NCI-H510A (cell line): ENCODE measurements at regions not wholly inside any gene's neighbourhood (a gene's known extent, or its start where the extent isn't known, plus 50 kb on each side); places are given as distances from the start of the nearest gene placed in this dataset.

Experiments used
- DNase-seq: peaks from one replicate; lab custom pipeline; 2025; lab: John Stamatoyannopoulos, UW

- no peak for DNase-seq
Observed at GRCh38 chr2:176813156-176813555, 399.4 kb upstream of the HNRNPA3 start.

- DNase-seq: no peak
Observed at GRCh38 chr2:176813621-176814049, 399.0 kb upstream of the HNRNPA3 start.

DNA sequence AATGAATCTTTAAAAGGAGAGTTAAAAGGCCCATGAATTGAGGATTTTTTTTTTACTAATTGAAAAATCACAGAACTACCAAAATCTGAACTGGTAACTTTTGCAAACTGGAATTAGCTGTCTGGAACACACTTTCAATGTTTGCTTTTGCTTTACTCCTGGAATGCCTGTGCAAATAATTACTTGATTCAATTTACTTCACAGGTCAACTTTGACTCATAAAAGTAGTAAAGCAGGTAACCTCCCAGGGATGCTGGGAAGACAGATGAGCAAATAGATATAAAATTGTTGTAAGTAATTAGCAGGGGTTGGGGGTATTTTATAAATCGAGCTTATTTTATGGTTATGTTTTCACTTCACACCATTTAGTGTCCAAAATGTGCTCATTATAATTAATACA is 398.3 kb upstream of the HNRNPA3 start:
- DNase-seq: no peak

DNA sequence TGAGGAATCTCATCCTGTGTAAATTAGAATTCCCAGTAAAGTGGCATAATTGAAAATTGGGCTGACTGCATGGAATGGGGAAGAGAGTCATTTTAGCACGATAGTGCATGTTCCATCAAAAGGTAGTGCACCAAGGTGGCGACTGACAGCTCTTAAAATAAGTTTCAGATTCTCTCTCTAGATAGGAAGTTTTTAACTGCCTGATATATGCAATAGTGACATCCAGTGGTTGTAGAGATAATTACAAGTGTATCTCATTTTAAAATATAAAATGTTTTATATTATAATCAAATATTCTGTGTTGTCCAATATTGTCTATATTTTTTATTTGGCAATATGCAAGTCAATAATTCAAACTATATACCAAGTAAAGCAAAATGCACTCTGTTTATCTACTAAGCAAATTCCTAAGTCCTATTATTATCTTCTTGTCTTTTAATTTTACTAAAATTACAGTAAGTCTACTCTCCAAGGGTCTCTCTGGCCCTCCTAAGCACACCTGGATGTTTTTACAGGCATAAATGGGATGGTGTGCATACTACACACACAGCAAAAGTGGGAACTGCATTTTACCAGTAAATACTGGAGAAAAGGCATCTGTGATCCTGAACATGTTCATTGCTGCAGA is 397.7 kb upstream of the HNRNPA3 start:
- DNase-seq: no peak

DNA sequence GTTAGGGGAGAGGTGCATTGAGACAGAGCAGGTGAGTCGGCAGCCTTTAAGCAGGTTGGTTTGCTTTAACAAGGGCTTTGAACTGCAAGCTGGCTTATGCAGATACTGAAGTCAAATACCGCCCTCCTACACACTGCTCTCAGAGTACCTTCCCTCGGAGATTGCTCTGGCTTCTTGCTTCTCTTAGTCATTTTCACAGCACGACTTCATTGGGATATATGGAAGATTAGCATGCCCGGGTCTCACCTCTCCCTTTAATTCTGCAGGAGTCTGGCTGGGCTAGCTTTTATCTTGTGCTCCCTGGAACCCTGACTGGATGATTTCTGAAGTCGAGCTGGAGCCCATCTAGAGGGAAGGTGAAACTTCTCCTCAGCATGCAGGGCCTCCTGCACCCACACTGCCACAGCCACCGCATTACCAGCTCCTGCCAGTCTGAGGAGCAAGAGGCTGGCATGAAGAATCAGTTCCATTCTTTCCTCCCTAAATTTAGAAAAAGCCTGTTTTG is 395.5 kb upstream of the HNRNPA3 start:
- DNase-seq: no peak

GRCh38 chr2:176818076-176818475 is 394.5 kb upstream of the HNRNPA3 start:
- no peak for DNase-seq

- DNase-seq: no peak
Observed at GRCh38 chr2:176818617-176819016, 394.0 kb upstream of the HNRNPA3 start.

DNA sequence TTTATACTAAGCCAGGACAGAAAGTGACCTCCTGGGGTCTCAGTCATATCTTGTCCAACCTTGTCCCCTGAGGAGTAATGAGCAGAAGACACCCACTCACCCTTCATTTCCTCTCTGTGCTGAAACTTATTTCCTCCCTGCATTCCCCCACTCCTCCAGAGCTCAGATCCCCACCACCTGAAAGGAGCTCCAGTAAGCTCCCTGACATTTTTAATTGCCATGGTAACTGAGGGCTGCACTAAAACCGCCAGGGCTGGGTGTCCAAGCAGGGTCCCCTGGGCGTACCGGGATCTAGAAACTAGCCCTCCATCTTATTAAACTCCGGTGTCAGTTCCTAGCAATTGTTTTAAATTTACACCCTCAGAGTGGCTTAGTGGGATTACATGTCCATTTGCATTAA is 393.3 kb upstream of the HNRNPA3 start:
- DNase-seq: no peak

DNA sequence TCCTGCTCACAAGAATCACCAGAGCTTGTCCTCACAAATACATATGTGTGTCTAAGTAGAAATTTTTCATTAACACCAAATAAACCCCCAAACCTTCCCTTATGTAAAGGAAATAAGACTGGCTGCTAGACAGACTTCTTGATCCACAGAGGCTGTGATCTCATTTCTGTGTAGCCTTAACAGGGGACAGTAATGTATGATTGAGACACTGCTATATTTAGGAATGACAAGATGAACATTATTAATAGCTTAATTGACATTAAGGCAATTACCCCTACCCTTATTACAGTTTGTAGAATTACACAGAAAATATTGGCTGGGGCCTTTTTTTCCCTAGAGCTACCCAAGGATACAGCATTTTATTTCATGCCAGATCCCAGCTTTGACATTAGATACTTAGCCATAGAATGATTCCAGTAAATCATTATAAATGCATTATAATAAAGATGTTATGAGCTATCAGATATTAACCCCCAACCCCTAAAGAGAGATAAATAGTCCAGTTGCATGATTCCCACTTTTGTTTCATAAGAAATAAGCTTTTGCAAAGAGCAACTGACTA is 392.1 kb upstream of the HNRNPA3 start:
- DNase-seq: no peak

DNA sequence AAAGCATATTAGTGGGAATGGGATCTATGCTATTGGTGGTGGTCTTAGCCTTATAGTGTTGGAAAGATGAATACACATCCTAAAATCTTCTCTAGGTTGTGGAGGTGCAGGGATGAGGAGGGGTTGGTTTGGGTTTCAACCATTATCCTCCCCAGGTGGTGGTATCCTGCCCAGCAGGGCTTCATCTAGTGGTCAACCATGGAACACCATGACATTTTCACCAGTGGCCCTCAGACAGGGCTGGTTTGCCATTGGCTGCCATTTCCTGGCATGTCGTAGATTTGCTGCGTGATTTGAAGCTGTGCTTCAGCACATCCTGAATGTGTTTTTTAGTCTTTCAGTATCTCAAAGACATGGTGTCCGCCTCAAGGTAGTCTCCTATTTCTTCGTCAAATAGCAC is 391.2 kb upstream of the HNRNPA3 start:
- no peak for DNase-seq

GRCh38 chr2:176822060-176822459 is 390.5 kb upstream of the HNRNPA3 start:
- no peak for DNase-seq

DNA sequence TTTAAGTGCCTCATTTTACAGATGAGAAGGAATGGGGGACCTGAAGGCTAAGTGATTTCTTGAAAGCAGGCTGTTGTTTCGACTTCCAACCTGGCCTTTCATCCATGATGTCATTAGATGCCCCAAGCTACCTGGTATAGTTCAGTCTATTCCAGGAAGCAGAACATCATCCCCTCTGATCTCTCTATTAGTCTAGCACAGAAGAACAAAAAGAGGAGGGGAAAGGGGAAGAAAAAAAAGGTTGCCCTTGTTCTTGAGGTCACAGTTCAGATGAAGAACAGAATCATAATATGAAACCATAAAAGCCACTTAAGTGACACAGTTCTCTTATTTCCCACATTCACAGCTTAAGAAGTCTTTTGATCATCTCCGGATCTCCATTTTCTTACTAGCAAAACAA is 386.2 kb upstream of the HNRNPA3 start:
- DNase-seq: no peak

DNA sequence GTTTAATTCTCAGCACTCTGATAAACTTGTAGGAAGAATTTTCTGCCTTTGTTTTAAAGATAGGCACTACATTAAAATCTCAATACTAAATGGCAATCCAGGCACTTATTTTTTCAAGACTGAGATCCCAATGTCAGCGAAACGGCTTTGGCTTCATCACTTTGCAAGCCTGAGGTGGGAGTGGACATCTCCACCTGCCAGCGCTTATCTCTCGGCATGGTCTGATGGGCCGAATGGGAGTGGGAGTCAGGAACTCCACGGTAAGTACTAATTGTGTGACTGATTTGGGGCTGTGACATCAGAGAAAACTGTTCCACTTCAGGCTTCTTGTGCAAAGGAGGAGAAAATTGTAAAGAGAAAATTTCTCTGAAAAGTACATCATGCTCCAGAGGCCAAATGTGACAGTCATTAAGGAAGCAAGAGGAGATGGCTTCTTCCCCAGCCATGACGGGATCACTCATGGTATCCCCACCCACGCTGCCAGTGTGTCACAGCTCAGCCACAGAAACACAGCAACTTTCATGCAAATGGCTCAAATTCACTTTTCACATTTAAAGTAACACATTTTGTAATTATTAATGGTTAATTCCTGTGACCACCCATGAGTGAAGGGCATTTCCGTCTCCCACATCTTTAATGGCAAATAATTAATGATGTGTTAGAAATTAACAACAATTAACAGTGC is 385.5 kb upstream of the HNRNPA3 start:
- no peak for DNase-seq

DNA sequence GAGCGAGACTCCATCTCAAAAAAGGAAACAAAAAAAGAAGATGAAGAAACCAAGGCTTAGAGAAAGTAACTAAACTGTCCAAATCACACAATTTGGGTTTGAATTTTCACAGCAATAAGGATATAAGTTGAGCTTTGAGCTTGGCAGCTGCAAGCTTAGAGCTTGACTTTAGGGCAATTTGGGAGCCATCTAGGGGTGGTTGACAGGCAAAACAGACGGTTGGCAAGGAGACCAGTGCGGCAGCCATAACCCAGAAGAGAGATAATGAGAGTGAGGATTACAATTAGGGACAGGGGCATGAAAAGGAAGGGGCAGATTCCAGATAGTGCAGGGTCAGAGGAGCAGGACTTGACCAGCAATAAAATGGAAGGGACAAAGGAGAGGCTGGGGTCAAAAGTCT is 382.2 kb upstream of the HNRNPA3 start:
- no peak for DNase-seq

DNA sequence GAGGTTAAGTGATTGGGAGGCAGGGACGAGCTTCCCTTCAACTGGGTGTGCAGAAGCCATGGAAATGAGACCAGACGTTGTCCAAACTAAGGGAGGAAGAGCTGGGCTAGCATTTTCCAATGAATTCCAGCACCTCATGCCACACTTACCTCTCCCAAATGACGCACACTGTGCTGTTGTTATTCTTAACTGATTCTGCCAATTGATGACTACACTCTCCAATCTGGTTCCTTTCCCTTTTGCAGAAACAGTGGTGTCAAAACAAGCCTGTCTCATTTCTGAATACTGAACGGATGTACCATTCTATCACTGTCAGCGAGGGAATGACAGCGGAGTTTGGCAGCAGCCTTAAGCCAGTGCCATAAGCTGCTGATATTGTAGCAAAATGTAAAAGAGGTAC is 380.5 kb upstream of the HNRNPA3 start:
- DNase-seq: no peak

DNA sequence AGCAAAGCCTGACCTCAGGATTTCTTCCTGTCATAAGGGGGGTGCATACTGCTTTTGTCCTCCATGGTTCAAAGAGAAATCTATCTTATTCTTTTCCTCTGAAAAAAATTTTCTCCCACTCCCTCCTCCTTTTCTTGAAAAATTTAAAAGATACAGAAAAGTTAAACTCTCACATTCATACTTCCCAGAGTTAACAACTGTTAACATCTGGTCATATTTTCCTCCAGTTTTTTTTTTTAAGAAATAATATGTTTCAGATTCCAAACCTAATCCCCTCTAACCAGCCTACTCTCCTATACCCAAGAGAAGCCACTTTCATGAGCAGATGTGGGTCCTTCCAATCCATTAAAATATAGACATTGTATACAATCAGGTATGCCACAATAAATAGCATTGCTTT is 378.9 kb upstream of the HNRNPA3 start:
- no peak for DNase-seq

DNA sequence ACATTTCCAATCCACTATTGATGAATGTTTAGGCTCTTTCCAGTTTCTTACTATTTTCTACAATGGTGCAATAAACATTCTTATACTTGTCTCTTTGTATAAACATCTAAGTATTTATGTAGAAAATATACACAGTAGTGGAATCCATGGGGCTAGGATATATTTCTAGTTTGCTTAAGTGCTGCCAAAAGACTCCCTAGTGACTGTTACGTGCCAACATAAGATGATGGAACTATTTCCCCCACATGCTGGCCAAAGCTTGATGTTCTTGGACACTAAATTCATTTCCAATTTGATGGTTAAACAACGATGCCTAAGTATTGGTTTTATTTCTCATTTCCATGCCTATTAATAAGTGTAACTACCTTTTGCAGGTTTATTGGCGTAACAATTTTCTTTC is 378.4 kb upstream of the HNRNPA3 start:
- no peak for DNase-seq

GRCh38 chr2:176843208-176843607 is 369.4 kb upstream of the HNRNPA3 start:
- no peak for DNase-seq

DNA sequence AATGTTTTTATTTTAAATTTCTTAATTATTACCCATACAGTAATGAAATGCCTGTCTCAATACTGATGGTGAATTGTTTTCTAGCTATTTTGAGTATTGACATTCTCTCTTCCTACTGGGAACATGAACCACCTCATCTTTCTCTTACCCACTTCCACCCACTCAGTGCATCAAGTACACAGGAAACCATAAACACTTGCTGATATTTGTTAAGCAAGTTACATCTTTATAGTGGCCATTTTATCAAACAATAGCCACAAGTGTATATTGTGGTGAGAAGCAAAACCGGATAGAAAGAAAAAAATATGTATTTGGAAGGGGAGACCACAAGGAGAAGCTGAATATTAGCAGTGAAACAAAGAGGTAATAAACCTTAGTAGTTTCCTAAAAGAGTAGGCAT is 368.1 kb upstream of the HNRNPA3 start:
- no peak for DNase-seq

DNA sequence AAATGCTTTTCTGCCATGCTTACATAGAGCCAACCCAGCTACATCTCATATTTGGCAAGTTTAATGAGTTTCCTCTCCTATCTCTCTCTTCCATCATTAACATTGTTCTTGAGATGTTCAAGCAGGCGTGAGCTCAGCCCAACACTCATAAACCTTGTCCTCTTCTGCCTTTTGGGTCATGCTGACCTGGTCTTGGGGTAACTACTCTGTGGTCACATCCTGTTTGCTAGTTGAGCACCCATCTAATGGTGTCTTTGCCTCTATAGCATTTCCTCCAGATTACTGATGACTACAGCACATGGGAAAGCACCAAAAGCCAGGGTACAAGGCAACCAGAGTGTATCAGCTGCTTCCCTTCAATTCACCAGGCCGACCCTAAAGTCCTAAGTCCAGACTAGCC is 366.9 kb upstream of the HNRNPA3 start:
- no peak for DNase-seq

GRCh38 chr2:176847575-176847974 is 365.0 kb upstream of the HNRNPA3 start:
- no peak for DNase-seq

GRCh38 chr2:176848844-176849243 is 363.8 kb upstream of the HNRNPA3 start:
- no peak for DNase-seq

DNA sequence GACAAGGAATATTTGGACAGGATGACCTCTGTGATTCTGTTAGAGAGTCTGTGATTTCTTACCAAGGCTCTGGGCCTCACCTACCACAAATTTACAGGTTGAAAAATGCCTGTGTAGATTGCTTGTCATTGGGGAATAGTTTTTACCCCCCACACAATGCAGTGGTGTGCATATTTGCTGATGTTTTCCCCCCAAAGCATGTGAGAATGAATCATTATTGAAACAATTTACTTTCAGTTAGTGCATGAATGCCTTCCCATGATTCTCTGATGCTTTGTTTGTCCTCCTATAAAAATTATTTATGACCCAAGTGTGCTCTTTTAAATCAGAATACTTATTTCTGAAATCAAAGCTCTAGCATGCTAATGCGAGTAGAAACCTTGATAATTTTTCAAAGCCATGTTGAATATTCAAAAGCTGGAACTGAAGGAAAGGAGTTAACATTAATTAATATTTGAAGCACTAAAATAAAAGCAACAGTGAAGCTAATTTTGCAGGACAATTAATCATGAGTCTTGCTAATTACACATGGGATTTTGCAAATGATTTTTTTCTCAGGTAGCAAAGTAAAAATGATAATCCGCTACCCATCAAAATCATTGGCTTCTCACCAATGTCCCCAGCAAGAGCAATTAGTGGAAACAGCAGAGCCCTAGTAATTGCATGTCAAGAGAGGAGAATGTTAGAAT is 361.2 kb upstream of the HNRNPA3 start:
- no peak for DNase-seq
